Subcutaneous abdominal adipose tissue (tissue), 5 donors: ENCODE measurements at regions not wholly inside any gene's neighbourhood (a gene's known extent, or its start where the extent isn't known, plus 50 kb on each side); places are given as distances from the start of the nearest gene placed in this dataset.

Experiments
- H3K27ac ChIP-seq: one replicate; pipeline ENCODE4 v1.7.0; 2013; ENCODE audit warnings: low read depth, mild to moderate bottlenecking, inconsistent platforms, low read length, moderate library complexity
- H3K27me3 ChIP-seq, 5 donors: one replicate each; pipeline ENCODE4 v1.7.0; 2013; ENCODE audit warnings: low read length in 5 of 5, inconsistent platforms in 1 of 5; ENCODE audit not compliant: control insufficient read depth in 5 of 5, insufficient read depth in 4 of 5
- H3K36me3 ChIP-seq, 5 donors: one replicate each; pipeline ENCODE4 v1.7.0; 2013; ENCODE audit warnings: low read length in 5 of 5; ENCODE audit not compliant: control insufficient read depth in 5 of 5, insufficient read depth in 5 of 5
- H3K4me1 ChIP-seq, 5 donors: one replicate each; pipeline ENCODE4 v1.7.0; 2013; ENCODE audit warnings: low read length in 5 of 5, mild to moderate bottlenecking in 3 of 5, moderate library complexity in 1 of 5; ENCODE audit not compliant: control insufficient read depth in 5 of 5, insufficient read depth in 5 of 5
- H3K4me3 ChIP-seq, 5 donors: one replicate each; pipeline ENCODE4 v1.7.0; 2013; ENCODE audit warnings: low read length in 5 of 5, low read depth in 1 of 5
- H3K9ac ChIP-seq, 5 donors: one replicate each; pipeline ENCODE4 v1.7.0; 2013; ENCODE audit warnings: low read length in 5 of 5, mild to moderate bottlenecking in 4 of 5, moderate library complexity in 3 of 5
- H3K9me3 ChIP-seq, 5 donors: one replicate each; pipeline ENCODE4 v1.7.0; 2013; ENCODE audit warnings: low read length in 5 of 5; ENCODE audit not compliant: control insufficient read depth in 5 of 5
- donor health status: healthy.
- donor health status: healthy.
- donor health status: healthy.
- donor health status: healthy.
- donor health status: healthy.

DNA sequence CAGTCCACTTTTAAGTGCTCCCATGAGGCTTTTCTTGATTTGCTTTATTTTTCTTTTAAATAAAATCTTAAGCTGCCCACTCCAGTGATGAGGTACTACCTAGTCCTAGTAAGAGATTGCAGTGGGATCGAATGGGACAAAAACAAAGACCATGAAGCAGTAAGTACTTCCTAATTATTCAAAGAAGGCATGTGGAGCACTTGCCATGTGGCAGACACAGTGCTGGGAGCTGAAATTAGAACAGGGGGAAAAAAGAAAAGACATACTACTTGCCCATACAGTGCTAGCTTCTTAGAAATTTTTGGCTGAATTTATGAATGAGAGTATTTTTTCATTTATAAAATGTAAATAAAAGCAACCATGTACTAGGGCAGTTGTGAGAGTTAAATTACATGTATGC is 239.9 kb upstream of the TNC start:
- Histone ChIP-seq H3K4me3 (no peak overlapping the region), H3K27me3 (no peaks in the 10 kb centered on the region), H3K9me3 (no peaks in the 10 kb centered on the region), H3K36me3 (no peaks in the 10 kb centered on the region), H3K4me1 (no peaks in the 10 kb centered on the region), H3K27ac (no peak overlapping the region), H3K9ac (no peak overlapping the region)

DNA sequence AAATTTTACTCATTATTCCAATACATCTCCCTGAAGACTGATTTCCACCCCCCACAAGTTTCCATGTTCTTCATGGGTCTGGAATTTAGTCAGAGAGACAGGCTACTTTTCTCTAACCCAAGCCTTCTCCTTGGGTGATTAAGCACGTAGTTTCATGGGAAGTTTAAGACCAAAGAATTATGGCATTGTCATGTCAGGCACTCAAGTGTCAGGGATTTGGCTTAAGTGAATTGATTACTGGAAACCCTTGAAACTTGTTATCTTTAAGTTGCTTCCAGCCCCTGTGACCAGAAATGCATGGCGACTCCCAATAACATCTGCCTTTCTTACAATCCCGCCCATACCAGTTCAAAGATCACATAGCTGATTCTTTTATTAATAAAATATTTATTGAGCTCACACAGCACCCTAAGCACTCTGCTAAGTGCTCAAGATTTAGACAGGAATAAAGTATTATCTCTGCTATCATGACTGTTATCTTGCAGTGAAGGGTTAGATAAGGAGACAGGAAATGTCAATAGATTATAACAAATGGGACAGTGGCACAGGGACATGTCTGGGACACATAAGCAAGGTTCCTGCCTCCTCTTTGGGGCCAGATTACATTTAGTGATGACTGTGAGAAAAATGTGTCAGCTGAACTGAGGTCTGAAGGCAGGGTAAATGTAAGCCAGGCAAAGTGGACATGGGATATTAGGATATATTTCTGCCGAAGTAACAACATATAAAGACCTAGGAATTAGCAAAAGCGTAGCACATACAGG is 241.2 kb upstream of the TNC start:
- Histone ChIP-seq H3K4me3 (no peak overlapping the region), H3K27me3 (no peaks in the 10 kb centered on the region), H3K36me3 (no peaks in the 10 kb centered on the region), H3K9ac (no peak overlapping the region), H3K27ac (no peak overlapping the region), H3K4me1 (no peaks in the 10 kb centered on the region), H3K9me3 (no peaks in the 10 kb centered on the region)

DNA sequence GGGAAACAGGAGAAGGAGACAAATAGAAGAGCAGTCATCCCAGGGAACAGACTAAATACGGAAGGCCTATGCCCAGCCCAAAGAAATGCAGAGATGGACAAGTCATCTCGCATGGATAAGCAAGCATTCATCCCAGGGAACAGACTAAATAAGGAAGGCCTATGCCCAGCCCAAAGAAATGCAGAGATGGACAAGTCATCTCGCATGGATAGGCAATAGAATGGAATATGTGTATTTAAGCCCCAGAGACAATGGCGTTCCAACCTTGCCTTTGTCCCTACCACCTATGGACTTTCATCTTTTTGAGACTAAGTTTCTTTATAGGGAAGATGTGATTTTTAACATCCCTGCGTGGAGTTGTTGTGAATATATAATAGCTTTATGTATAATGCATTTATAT is 242.2 kb upstream of the TNC start:
- H3K36me3 ChIP-seq: no peaks in the 10 kb centered on the region
- no peak overlapping the region for H3K4me3 ChIP-seq
- H3K9me3 ChIP-seq: no peaks in the 10 kb centered on the region
- H3K9ac ChIP-seq: no peak overlapping the region
- no peak overlapping the region for H3K27ac ChIP-seq
- H3K4me1 ChIP-seq: no peaks in the 10 kb centered on the region
- H3K27me3 ChIP-seq: no peaks in the 10 kb centered on the region

DNA sequence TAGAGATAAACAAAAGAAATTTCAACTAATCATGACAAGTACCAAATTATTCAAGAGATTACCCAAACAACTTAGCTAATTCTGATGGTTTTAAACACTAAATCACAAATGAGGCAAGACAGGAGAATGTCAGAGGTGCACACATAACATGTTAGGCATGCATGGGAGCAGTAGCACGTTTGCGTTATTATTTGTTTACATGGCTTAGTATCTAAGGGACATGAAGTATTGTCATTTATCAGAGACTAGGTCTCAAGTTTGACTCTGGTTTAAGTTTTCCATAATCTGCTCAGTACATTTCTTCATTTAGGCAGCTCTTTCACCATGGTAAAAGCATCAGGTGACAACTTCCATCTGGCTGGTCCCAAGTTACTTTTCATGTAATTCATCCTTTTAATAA is 244.1 kb upstream of the TNC start:
- no peak overlapping the region for H3K27ac ChIP-seq
- H3K36me3 ChIP-seq: no peaks in the 10 kb centered on the region
- H3K27me3 ChIP-seq: no peaks in the 10 kb centered on the region
- no peaks in the 10 kb centered on the region for H3K9me3 ChIP-seq
- no peaks in the 10 kb centered on the region for H3K4me1 ChIP-seq
- H3K9ac ChIP-seq: no peak overlapping the region
- no peak overlapping the region for H3K4me3 ChIP-seq

DNA sequence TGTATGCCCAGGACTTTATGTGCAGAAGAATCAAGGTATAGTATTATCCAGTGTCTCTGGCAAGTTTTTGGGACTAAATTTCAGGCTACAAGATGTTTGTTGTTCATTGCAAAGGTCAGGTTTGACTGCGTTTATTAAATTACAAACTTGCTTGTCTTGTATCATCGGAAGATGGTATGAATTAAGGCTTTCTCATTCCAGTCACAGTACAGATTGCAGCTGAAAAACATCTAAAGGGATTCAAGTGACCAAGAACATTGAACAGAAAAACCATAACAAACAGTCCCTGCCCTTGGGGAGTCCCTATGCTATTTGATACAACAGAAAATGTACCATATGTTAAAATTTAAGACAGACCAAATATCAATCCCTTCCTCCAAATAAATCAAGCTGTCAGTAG is 244.7 kb upstream of the TNC start:
- Histone ChIP-seq H3K36me3 (no peaks in the 10 kb centered on the region), H3K4me3 (no peak overlapping the region), H3K27me3 (no peaks in the 10 kb centered on the region), H3K27ac (no peak overlapping the region), H3K4me1 (peaks cover 0 to under 1% (median 0%) of the 10 kb centered on the region in 5 donors), H3K9ac (no peak overlapping the region), H3K9me3 (no peaks in the 10 kb centered on the region)

DNA sequence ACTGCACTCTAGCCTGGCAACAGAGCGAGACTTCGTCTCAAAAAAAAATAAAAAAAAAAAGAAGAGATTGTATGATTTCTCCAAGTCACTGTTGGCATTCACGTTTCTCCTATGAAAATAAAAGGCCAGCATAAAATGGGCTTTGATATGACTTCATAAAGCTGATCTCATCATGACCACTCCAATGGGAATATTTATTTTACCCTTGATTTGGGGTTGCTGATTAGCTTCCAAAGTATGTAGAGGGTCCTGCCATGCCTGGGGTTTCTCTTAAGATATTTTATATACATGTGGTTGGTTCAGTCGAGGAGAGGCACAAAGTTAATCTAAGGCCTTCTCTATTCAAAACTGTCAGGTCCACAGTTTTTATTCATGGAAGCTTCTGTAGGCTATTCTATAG is 247.0 kb upstream of the TNC start:
- Histone ChIP-seq H3K27me3 (no peaks in the 10 kb centered on the region), H3K36me3 (no peaks in the 10 kb centered on the region), H3K4me3 (no peak overlapping the region)

DNA sequence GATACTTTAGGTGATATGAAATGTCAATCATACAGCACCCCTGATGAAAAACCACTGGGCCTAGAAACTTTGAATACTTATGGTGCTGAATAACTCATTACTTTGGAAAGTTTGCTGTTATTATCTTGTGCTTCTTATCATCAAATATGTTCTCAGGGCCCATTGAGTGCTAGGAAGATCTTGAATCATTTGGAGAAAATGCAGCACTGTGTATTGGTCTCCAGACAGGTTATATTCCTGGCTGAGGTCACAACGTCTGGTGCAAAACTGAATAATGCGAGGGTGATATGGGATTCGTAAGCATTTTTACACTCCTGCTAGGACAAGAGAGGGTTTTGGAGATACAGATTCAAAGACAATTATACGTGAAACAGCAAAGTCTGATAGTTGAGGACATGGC is 249.4 kb upstream of the TNC start:
- Histone ChIP-seq H3K4me3 (no peak overlapping the region), H3K9me3 (no peaks in the 10 kb centered on the region), H3K27ac (no peak overlapping the region), H3K36me3 (no peaks in the 10 kb centered on the region), H3K4me1 (peaks cover 0 to 12% (median 4%) of the 10 kb centered on the region in 5 donors), H3K27me3 (no peaks in the 10 kb centered on the region), H3K9ac (no peak overlapping the region)

More for the DNA sequence above, 247.0 kb upstream of the TNC start:
- Histone ChIP-seq H3K9me3 (no peaks in the 10 kb centered on the region), H3K4me1 (peaks cover 0 to 12% (median 4%) of the 10 kb centered on the region in 5 donors), H3K9ac (no peak overlapping the region), H3K27ac (no peak overlapping the region)

DNA sequence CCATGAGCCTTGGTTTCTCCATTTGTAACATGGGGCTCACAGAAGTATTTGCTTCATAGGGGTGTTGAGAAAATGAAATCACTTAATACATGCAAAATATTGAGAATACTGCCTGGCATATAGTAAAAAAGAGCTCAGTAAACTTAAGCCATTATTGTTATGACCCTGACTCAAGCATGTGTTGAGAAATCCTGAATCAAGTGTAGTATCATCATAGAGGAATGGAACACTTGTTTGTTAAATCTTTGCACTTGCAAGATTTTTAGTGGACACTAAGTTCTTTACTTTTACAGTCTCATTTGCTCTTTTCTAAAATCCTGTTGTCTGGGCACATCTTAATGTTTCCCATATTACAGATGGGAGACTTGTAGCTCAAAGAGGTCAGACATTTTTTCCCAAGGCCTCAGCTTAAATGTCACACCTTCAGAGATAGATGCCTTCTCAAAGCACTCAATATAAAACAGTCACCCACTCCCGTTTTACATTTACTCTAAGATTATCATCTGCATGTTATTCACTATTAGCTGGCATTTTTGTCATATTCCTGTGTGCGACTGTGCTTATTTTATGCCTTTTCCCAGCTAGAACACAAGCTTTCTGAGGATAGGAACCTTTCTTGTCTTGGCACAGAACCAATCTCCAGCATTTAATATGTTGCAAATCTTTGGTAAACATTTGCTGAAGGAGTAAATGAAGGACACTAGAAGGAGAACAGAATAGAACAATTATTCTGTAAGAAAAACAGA is 250.0 kb upstream of the TNC start:
- Histone ChIP-seq H3K36me3 (no peaks in the 10 kb centered on the region), H3K4me1 (peaks cover 0 to 12% (median 4%) of the 10 kb centered on the region in 5 donors), H3K9me3 (no peaks in the 10 kb centered on the region), H3K27me3 (no peaks in the 10 kb centered on the region), H3K9ac (no peak overlapping the region), H3K4me3 (no peak overlapping the region), H3K27ac (no peak overlapping the region)

DNA sequence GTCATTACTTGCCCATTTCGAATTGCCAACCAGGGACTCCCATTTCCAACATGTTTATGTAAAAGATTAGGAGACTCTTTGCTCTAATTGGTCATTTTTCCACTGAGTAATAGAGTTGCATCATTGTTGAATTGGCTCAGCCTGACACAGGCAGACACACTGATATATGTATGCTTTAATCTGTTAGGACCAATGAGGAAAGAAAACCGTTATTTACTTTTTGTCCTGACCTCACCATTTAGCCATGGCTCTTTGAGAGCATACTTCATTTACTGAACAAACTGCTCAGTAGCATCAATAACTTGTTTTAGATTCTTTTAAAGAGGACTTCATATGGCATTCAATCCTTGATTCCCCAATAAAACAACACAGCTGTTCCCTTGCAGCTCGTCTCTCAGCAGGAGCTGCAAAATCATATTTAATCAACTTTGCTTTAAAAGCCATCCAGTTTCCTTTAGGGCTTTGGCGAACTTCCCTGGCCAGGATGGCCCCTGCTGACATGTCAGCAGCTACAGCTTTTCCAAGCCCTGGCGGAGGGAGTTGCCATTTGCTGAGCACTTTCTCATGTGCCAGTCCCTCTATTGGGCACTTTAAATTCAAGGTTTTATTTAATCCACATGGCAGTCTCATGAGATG is 251.5 kb upstream of the TNC start:
- Histone ChIP-seq H3K4me3 (no peak overlapping the region), H3K27me3 (no peaks in the 10 kb centered on the region), H3K4me1 (peaks cover 0 to 12% (median 4%) of the 10 kb centered on the region in 5 donors), H3K27ac (no peak overlapping the region), H3K36me3 (no peaks in the 10 kb centered on the region), H3K9me3 (no peaks in the 10 kb centered on the region), H3K9ac (no peak overlapping the region)
